ACHN (cell line): ENCODE measurements at regions not wholly inside any gene's neighbourhood (a gene's known extent, or its start where the extent isn't known, plus 50 kb on each side); places are given as distances from the start of the nearest gene placed in this dataset.
"Not testable (repeated sequence)": the region's sequence is repeated elsewhere in the genome, so short reads cannot be mapped to it uniquely, and the experiment has no call there.

Experiments
- DNase-seq: peaks from one replicate; pipeline ENCODE4 v3.0.0-alpha.2; 2015
- in situ Hi-C: cut with HindIII; loops from 2 replicates; pipeline ENCODE4 v1.10.0; 2017; ENCODE audit warnings: low sequenced_read_pairs, low pct_ligation_motif_present, low pct_unique_long_range_greater_than_20kb

DNA sequence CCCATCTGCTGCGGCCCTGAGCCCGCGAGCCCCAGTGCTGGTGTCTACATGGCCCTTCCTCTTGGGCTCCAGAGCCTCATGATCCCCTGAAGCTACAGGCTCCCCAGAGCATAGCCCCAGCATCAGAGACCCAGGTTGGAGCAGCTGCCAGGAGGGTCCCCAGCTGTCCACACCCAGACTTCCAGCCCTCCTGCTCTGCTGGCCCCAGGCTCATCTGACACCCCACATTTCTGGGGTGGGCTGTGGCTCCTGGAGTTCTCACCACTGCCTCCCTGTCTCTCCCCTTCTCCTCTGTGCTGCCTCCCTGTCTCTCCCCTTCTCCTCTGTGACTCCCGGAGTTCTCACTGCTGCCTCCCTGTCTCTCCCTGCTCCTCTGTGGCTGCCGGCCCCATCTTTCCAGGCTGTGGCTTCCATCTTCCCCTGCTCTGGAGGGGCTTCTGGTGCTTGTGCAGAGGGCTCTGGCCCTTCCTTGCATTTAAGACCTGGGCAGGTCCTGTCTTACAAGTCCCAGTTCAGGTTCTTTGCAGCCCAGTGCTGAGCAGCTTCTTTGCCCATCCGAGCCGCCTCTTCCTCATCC lies 108.1 kb downstream of the ERMARD start:
- in situ Hi-C loops: no loop called here
- DNase-seq: no peak

- DNase-seq: no peak
- in situ Hi-C loops: no loop called here
Observed at GRCh38 chr6:169858935-169859351, 107.5 kb downstream of the ERMARD start.

DNA sequence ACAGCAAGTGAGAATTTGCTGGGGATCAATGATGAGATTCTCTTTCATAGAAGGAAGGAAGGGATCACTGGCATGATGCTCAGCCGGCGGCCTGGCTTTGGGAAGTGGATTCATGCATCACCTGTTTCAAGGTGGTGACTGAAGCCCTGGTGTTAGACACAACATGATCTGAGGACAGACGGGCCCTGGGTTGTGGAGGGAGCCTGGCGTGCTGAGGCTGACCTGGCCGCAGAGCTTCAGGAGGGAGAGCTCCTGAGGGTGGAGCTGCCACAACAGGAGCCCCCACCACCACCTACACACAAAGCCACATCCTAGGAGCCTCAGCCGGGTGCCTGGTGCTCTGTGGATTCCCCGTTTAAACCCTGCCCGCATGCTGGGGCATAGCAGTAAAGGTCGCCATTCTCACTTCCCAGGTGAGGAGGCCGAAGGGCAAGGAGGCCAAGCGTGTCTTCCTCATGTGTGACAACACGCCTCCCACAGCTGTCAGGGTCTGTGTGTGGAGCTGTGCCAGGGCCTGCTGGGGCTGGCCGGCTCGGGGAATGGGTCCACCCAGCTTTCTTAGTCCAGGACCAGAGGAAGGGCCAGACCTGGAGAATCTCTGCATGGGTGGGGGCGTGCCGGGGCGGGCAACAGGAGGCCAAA lies 107.0 kb downstream of the ERMARD start:
- in situ Hi-C loops: no loop called here
- DNase-seq: no peak

GRCh38 chr6:169857343-169858292 lies 106.2 kb downstream of the ERMARD start:
- in situ Hi-C loops: no loop called here
- no peak for DNase-seq

GRCh38 chr6:169856442-169857342 lies 105.3 kb downstream of the ERMARD start:
- DNase-seq, in situ Hi-C loops: not testable (repeated sequence)

GRCh38 chr6:169854813-169855212 lies 103.4 kb downstream of the ERMARD start:
- DNase-seq: no peak
- in situ Hi-C loops: no loop called here

GRCh38 chr6:169854083-169854725 lies 102.8 kb downstream of the ERMARD start:
- in situ Hi-C loops: no loop called here
- DNase-seq: no peak

- in situ Hi-C loops: no loop called here
- DNase-seq: no peak
Observed at GRCh38 chr6:169853196-169854082, 102.0 kb downstream of the ERMARD start.

DNA sequence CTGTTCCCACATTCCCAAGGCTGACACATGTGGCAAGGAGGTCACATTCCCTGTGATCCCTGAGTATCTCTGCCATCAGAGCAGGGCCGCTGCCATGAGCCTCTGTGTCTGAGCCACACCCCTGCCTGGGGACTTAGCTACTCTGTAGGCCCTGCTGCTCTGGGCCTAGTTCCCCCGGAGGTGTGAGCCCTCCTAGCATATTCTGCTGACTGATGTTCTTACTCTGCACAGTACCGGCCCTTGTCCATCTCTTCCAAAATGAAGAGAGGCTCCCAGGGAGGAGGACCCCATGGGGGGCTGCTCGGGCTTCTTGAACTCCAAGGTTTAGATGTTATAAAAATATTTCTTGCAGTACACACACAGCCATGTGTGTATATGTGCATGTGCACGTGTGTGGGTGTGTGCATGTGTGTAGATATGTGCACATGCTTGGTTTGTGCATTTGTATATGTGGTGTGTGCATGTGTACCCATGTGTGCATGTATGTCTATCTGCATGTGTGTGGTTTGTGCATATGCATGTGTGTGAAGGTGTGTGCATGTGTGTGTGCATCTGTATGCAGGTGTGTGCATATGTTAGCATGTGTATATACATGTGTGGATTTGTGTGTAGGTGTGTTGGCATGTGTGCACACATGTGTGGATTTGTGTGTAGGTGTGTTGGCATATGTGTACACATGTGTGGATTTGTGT lies 101.2 kb downstream of the ERMARD start:
- no peak for DNase-seq
- in situ Hi-C loops: no loop called here

DNA sequence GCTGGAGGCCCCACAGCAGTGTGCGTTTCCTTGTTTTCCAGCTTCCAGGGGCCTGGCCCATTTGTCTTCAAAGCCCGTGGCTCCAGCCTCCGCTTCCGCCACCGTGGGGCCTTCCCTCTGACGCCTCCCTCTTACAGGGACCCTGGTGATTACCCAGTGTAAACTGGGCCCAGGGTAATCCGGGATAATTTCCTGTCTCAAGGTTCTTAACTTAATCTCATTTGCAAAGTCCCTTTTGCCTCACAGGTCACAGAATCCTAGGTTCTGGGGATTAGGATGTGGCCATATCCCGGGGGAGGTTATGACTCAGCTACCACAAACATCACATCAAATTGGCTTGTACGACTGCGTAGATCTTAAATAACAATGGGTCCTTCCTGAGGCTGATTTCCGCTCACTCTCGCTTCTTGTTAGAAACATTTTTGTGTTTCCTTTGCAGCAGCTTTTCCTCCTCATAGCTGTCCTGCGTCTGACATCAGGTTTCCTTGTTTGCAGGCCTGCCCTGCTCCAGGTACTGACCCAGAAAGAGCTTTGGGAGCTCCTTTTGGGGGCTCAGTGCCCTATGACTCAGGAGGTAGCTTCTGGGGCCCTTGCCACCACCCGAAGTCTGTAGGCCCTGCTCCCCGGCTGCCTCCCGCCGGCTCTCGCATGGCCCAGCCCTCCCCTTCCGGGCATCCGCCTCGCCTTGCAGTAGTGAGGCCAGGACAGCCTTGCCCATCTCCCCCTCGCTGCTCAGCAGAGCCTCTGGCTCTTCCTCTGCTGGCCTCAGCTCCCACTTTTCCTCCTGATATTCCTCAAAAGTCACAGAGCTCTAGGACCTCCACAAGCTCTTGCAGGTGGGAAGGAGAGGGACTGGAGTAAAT lies 100.5 kb downstream of the ERMARD start:
- no peak for DNase-seq
- in situ Hi-C loops: no loop called here

GRCh38 chr6:169850746-169851145 lies 99.3 kb downstream of the ERMARD start:
- in situ Hi-C loops: no loop called here
- DNase-seq: no peak

DNA sequence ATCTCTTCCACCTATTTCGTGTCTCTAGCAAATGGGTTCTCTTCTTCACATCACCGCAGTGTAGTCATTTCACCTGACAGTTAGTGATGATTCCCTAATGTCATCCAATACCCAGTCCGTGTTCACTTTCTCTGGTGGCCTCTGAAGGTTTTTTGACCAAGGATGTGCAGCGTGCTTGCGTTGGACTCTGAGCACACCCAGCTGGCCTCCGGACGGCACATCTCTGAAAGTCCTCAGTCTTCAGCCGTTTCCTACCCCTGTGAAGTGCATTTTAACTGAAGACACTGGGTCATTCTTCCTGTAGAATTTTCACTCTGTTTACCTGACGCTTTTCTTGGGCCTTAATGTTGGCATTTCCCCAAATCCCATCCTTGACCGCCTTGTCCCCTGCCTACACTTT lies 98.7 kb downstream of the ERMARD start:
- no peak for DNase-seq
- in situ Hi-C loops: no loop called here

- in situ Hi-C loops: no loop called here
- no peak for DNase-seq
Observed at GRCh38 chr6:169849396-169849795, 98.0 kb downstream of the ERMARD start.

GRCh38 chr6:169848946-169849345 lies 97.5 kb downstream of the ERMARD start:
- in situ Hi-C loops: no loop called here
- DNase-seq: no peak

- in situ Hi-C loops: no loop called here
- no peak for DNase-seq
Observed at GRCh38 chr6:169847901-169848311, 96.5 kb downstream of the ERMARD start.

- no peak for DNase-seq
- in situ Hi-C loops: no loop called here
Observed at GRCh38 chr6:169847141-169847674, 95.8 kb downstream of the ERMARD start.
